Adrenal gland (tissue), 9 donors: ENCODE measurements at regions not wholly inside any gene's neighbourhood (a gene's known extent, or its start where the extent isn't known, plus 50 kb on each side); places are given as distances from the start of the nearest gene placed in this dataset.

Experiments
- DNase-seq, 7 donors: peaks; one replicate each; pipeline ENCODE4 v3.0.0-alpha.2; 2019 to 2020
- H3K27ac ChIP-seq, 5 donors: fragments of 200-600 bp; sonication (generic) in 4 of 5; 1 replicate in 3 of 5; 2 replicates in 2 of 5; pipeline versions ENCODE4 v1.5.1 to v1.8.0; 2016 to 2020; ENCODE audit warnings: mild to moderate bottlenecking in 1 of 5
- H3K27me3 ChIP-seq: fragments of 200-600 bp; 2 replicates; pipeline ENCODE4 v1.8.0; 2021
- H3K36me3 ChIP-seq, 2 donors: fragments of 200-600 bp; replicated peaks in 1 of 2; 1 replicate in 1 of 2; 2 replicates in 1 of 2; pipeline versions ENCODE4 v1.5.1 to v1.8.0; 2018 to 2022
- H3K4me1 ChIP-seq, 2 donors: fragments of 200-600 bp; replicated peaks in 1 of 2; 1 replicate in 1 of 2; 2 replicates in 1 of 2; pipeline versions ENCODE4 v1.5.1 to v1.8.0; 2018 to 2021
- H3K4me3 ChIP-seq, 4 donors: fragments of 200-600 bp; sonication (generic) in 3 of 4; one replicate each; pipeline ENCODE4 v1.5.1; 2016 to 2018
- H3K9me3 ChIP-seq, 3 donors: fragments of 200-600 bp; sonication (generic) in 1 of 3; replicated peaks in 1 of 3; 1 replicate in 2 of 3; 2 replicates in 1 of 3; pipeline versions ENCODE4 v1.5.1 to v1.8.0; 2016 to 2021
- POLR2A ChIP-seq, 2 donors: fragments of 450-650 bp; IDR thresholded peaks; one replicate each; pipeline ENCODE4 v1.6.1; 2017; ENCODE audit warnings: antibody characterized with exemption in 2 of 2, mild to moderate bottlenecking in 2 of 2, moderate library complexity in 1 of 2
- WGBS, 4 donors: extraction: QIAGEN DNeasy Blood & Tissue Kit in 2 of 4; methylation state at CpG; one replicate each; pipeline versions ENCODE4 v1.1.5 to v1.1.7; 2013 to 2017; 5-methylcytosine and 5-hydroxymethylcytosine counted together
- intact Hi-C, 2 donors: fragments of 100-400 bp; cut with DNase I; formaldehyde crosslinking; loops; one replicate each; pipeline versions ENCODE4 v1.14.1 to v1.15.0; 2022 to 2023
- TF ChIP-seq, protein P1 (sequence below), 6 experiments: fragments of 450-650 bp in 4 of 6; fragments of 200-600 bp in 2 of 6; sonication (generic) in 1 of 6; IDR thresholded peaks; 1 replicate in 5 of 6; 2 replicates in 1 of 6; pipeline versions ENCODE4 v1.5.1 to v1.8.0; 2016 to 2021; ENCODE audit warnings: antibody characterized with exemption in 6 of 6, mild to moderate bottlenecking in 2 of 6, moderate library complexity in 1 of 6
- donor health status: healthy with polysubstance abuse.
- donor health status: Bipolar disorder and iron deficiency.
- donor health status: DM: yes; HTN: yes; CAD: no.
- donor health status: DM: no; HTN: no; CAD: no.
- donor health status: DM: no; HTN: no; CAD: no.

DNA sequence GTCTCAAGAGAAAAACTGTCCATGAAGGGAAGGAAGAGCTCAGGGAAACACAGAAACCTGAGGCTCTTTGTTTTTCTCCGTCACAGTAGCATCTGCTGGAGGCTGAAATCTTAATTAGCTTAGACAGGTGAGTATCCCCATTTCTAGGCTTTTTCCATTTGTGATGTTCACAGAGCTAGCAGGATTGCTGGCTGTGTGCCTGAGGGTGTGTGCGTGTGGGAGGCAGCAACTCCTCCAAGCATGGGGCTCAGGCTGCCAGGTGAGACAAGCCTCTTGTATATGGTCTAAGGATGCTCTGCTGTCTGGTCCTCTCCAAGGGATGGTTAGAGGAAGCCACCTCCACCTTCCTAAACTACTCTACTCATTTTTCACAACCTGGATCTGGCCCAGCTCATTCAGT lies 569.9 kb downstream of the HS3ST4 start:
- Histone ChIP-seq H3K36me3 (no peaks in the 10 kb centered on the region), H3K4me3 (no peak overlapping the region), H3K27me3 (no peaks in the 10 kb centered on the region), H3K9me3 (no peaks in the 10 kb centered on the region), H3K4me1 (no peaks in the 10 kb centered on the region), H3K27ac (no peak overlapping the region)
- TF ChIP-seq, protein P1, sequence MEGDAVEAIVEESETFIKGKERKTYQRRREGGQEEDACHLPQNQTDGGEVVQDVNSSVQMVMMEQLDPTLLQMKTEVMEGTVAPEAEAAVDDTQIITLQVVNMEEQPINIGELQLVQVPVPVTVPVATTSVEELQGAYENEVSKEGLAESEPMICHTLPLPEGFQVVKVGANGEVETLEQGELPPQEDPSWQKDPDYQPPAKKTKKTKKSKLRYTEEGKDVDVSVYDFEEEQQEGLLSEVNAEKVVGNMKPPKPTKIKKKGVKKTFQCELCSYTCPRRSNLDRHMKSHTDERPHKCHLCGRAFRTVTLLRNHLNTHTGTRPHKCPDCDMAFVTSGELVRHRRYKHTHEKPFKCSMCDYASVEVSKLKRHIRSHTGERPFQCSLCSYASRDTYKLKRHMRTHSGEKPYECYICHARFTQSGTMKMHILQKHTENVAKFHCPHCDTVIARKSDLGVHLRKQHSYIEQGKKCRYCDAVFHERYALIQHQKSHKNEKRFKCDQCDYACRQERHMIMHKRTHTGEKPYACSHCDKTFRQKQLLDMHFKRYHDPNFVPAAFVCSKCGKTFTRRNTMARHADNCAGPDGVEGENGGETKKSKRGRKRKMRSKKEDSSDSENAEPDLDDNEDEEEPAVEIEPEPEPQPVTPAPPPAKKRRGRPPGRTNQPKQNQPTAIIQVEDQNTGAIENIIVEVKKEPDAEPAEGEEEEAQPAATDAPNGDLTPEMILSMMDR (IDR thresholded peaks at IDR 0.05): no peak
- no peak for TF ChIP-seq POLR2A (IDR thresholded peaks at IDR 0.05)
- no peak for DNase-seq
- intact Hi-C loops: no loop called here
- 79 to 98% (median 83%) methylated on average over 2 of the region's 2 CpGs for WGBS, 4 donors

DNA sequence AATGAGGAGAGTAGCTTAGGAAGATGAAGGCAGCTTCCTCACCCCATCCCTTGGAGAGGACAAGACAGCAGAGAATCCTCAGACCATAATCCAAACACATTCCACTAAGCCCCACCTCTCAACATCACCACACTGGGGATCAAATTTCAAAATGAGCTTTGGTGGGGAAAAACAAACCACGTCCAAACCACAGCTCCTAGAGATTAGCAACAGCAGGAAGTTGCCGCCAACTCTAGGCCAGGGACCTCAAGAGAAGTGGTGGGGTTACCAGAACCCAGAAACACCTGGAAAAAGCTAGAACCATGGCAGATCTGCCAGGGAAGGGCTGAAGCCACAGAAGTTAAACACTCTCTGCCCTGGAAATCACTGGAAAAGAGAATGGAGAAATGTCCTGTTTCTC lies 571.6 kb downstream of the HS3ST4 start:
- Histone ChIP-seq H3K27me3 (no peaks in the 10 kb centered on the region), H3K36me3 (no peaks in the 10 kb centered on the region), H3K4me3 (no peak overlapping the region), H3K9me3 (no peaks in the 10 kb centered on the region), H3K27ac (no peak overlapping the region), H3K4me1 (no peaks in the 10 kb centered on the region)
- no peak for TF ChIP-seq POLR2A (IDR thresholded peaks at IDR 0.05)
- TF ChIP-seq, protein P1 (IDR thresholded peaks at IDR 0.05): no peak
- intact Hi-C loops: no loop called here
- 41 to 52% (median 47%) methylated on average over 2 of the region's 2 CpGs for WGBS, 4 donors
- no peak for DNase-seq

DNA sequence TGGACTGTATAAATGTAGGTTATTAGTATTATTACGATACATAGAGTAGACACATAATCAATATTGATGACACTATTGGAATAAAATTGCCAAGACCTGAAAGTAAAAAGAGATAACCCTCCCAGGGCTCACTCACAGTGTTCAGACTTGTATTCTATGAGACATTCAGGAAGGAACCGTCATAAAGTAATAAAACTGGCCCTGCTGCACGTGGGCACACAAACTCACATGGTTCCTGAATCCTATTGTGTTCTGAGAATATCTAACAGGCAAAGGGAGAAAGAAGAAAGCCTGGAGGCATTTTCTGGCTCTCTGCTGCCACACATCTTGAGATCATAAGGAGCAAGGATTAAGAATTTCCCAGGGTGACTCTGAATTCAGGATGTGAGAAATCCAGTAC lies 575.9 kb downstream of the HS3ST4 start:
- DNase-seq: no peak
- no peak for TF ChIP-seq POLR2A (IDR thresholded peaks at IDR 0.05)
- TF ChIP-seq, protein P1 (IDR thresholded peaks at IDR 0.05): no peak
- WGBS, 4 donors: 68 to 80% (median 77%) methylated on average over 3 of the region's 3 CpGs
- no peaks in the 10 kb centered on the region for H3K27me3 ChIP-seq
- H3K4me1 ChIP-seq: no peaks in the 10 kb centered on the region
- no peaks in the 10 kb centered on the region for H3K9me3 ChIP-seq
- no peak overlapping the region for H3K4me3 ChIP-seq
- no peak overlapping the region for H3K27ac ChIP-seq
- intact Hi-C loops: no loop called here
- no peaks in the 10 kb centered on the region for H3K36me3 ChIP-seq

DNA sequence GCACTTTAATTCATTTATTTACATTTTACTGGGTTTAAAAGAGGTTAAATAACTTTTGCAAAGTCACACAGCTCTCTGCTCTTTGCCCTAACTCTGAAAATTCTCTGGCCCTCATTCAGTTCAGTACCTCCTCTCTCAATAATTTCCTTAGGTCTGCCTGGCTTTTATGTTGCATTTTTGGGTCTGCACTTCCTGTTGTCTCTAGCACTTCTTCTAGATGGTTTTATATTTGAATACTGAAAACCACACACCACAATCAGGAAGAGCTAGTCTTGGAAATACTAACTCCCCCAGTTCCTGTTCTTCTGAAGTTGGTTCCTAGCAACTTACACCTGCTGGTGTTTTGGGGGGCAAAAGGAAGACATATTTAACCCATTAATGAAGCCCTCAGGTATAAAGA lies 577.9 kb downstream of the HS3ST4 start:
- H3K9me3 ChIP-seq: no peaks in the 10 kb centered on the region
- TF ChIP-seq, protein P1 (IDR thresholded peaks at IDR 0.05): no peak
- TF ChIP-seq POLR2A (IDR thresholded peaks at IDR 0.05): no peak
- intact Hi-C loops: no loop called here
- no peak for DNase-seq
- H3K4me1 ChIP-seq: no peaks in the 10 kb centered on the region
- H3K36me3 ChIP-seq: no peaks in the 10 kb centered on the region
- H3K27ac ChIP-seq: no peak overlapping the region
- no peaks in the 10 kb centered on the region for H3K27me3 ChIP-seq
- H3K4me3 ChIP-seq: no peak overlapping the region
